ENCODE measurements at regions not wholly inside any gene's neighbourhood (a gene's known extent, or its start where the extent isn't known, plus 50 kb on each side); places are given as distances from the start of the nearest gene placed in this dataset.
"Not testable (repeated sequence)": the region's sequence is repeated elsewhere in the genome, so short reads cannot be mapped to it uniquely, and the experiment has no call there.

DNA sequence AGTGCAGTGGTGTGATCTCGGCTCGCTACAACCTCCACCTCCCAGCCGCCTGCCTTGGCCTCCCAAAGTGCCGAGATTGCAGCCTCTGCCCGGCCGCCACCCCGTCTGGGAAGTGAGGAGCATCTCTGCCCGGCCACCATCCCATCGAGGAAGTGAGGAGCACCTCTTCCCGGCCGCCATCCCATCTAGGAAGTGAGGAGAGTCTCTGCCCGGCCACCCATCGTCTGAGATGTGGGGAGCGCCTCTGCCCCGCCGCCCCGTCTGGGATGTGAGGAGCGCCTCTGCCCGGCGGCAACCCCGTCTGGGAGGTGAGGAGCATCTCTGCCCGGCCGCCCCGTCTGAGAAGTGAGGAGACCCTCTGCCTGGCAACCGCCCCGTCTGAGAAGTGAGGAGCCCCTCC lies 88.5 kb upstream of the DCAF12L1 start:
- not testable (repeated sequence) for DNase-seq

DNA sequence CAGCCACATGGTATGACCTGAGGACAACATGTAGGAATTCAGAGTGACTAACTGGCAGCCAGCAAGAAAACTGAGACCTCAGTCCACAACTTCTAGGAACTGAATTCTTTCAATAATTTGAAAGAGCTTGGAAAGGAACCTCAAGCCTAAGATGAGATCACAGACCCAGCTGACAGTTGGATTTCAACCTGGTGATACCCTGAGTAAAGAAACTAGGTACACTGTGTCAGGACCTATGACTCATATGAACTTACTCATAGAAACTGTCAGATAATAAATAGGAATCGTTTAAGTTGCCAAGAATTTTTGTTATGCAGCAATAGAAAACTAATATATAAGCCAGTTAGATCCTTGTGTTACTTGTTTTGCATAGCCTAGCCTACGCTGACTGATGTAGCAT lies 102.4 kb upstream of the DCAF12L1 start:
- no peak for DNase-seq

DNA sequence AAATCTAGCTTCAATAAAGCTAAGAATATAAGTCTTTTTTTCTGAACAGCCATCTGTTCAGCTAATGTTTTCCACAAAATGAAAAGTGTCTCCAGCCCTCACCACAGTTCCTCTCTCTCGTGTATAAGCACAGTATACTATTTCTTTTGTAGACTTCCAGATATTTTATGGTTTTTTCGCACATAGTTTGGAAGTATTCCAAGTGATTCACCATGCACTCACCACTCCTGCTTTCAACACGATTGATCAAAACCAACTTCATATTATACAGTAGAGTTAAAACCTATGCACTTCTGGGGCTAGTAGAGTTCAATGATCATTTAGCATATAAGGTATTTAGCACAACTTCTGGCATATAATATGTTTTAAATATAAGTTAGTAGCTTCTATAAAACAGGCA lies 105.8 kb upstream of the DCAF12L1 start:
- DNase-seq = no peak

DNA sequence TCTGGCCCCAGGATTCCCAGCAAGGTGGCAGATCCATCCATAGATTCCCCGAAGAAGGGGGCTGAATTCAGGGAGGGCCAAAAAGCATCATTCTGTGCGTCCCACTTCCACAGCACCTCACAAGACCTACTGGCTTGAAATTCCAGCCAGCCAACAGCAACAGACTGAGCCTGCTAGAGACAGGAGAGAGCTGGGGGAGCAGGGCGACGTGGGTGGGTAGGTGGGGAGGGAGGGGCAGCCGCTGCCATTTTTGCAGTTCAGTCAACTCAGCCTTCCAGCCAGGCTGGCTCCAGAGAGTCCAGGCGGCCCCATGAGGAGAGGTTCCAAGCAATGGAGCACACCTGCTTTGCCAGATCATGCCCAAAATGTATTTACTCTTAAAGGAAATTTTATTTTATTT lies 117.6 kb upstream of the DCAF12L1 start:
- no peak for DNase-seq

DNA sequence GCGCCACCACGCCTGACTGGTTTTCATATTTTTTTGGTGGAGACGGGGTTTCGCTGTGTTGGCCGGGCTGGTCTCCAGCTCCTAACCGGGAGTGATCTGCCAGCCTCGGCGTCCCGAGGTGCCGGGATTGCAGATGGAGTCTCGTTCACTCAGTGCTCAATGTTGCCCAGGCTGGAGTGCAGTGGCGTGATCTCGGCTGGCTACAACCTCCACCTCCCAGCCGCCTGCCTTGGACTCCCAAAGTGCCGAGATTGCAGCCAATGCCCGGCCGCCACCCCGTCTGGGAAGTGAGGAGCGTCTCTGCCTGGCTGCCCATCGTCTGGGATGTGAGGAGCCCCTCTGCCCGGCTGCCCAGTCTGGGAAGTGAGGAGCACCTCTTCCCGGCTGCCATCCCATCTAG lies 120.8 kb upstream of the DCAF12L1 start:
- DNase-seq = not testable (repeated sequence)

DNA sequence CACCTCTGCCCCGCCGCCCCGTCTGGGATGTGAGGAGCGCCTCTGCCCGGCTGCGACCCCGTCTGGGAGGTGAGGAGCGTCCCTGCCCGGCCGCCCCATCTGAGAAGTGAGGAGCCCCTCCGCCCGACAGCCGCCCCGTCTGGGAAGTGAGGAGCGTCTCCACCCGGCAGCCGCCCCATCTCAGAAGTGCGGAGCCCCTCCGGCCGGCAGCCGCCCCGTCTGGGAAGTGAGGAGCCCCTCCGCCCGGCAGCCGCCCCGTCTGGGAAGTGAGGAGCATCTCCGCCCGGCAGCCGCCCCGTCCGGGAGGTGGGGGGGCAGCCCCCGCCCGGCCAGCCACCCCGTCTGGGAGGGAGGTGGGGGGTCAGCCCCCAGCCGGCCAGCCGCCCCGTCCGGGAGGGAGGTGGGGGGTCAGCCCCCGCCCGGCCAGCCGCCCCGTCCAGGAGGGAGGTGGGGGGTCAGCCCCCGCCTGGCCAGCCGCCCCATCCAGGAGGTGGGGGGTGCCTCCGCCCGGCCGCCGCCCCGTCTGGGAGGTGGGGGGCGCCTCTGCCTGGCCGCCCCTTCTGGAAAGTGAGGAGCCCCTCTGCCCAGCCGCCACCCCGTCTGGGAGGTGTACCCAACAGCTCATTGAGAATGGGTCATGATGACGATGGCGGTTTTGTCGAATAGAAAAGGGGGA lies 121.3 kb upstream of the DCAF12L1 start:
- not testable (repeated sequence) for DNase-seq

DNA sequence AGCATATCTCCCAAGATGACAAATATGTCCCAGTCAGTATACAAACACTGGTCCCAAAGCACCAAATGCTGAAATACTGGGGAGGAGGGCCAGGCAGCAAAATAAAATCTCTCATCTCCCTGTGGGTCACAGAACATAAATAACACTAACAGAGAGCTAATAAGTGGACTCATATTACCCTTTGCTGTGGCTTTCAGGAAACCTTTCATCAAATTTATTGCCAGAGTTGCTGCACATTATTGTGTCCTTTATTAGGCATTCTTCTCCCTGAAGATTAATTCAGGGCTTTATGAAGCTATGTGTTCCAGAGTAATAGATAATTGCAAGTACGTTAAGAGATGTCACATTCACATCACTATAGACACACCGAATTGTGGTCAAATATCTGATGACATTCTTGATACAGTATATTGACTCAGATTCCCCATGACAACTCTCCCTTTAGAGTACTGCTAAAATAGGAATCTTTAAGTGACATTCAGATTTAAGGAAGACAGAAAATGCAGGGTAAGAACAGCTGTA lies 124.1 kb upstream of the PRR32 start:
- peak; percentile 10 for DNase-seq

DNA sequence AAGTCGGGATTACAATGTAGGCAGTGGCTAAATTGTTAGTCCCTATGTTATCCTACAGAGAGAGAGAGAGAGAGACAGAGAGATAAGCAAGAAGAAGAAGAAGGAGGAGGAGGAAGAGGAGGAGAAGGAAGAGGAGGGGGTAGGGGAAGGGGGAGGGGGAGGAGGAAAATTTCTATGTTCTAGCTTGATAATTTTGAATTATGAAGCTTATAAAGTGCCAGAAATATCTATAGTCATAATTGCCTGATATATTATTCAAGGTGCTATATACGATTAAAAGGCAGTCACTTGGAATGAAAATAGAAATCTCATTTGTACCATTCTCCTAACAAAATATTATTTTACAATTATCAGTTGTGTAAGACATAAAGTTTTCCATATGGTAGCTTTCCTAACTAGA lies 122.4 kb upstream of the PRR32 start:
- no peak for DNase-seq

DNA sequence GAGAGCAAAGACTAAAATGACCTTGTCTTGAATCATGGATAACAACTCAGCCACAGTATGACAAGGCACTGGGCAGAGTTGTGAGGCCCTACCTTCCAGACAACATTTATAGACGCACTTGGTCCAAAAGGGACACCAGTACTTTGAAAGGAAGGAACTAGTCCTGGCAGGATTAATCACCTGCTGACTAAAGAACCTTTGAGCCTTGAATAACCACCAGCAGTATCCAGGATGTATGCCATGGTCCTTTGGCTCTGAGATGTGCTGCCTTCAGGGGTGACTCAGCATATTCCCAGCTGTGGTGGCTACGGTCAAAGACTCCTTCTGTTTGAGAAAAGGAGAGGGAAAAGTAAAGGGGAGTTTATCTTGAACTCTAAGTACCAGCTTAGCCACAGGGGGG lies 118.1 kb upstream of the PRR32 start:
- DNase-seq = no peak

DNA sequence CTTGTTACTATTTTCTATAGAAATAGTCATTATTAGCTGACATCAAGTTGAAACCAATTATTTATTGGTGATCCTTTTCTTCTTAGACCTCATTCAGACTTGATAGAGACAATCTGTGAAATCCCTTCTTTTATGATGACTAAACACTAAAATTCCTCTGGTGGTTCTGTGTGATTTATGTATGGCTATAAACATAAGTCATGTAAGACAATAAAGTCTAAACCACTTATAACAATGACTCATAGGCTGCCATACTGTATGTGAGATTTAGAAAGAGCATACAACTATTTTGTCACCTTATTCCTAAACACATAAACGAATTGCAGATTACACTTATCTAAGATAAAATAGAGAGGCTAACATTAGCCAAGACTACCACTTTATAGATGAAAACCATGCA lies 101.1 kb upstream of the PRR32 start:
- peak; percentile 17 for DNase-seq

DNA sequence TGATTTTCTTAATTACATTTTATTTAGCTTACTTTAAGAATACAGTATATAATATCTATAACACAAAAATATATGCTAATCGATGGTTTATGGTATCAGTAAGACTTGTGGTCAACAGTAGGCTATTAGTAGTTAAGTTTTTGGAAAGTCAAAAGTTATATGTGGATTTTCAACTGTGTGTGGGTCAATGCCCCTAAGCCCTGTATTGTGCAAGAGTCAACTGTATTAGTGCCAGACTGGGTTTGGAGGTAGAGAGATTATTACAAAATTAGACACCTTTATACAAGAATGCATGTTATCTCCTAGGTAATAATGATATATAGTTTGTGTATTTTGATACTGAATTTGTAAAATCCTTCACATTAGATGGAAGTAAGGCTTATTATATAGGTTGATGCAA lies 100.3 kb upstream of the PRR32 start:
- no peak for DNase-seq

DNA sequence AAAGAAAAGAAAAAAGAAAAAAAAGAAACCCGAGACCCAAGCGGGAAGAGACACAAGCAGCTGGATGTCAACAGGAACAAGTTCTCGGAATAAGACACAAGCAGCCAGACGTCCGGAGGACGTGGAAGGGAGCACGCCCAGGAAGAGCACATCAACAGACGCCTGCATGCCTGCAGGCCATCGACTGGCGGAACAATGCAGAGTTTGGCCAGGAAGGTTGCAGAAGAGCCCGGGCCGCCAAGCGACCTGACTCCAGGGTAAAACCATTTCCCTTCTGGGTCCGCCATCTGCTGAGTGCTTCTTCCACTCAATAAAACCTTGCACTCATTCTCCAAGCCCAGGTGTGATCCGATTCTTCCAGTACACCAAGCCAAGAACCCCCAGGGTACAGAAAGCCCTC lies 95.6 kb upstream of the PRR32 start:
- no peak for DNase-seq

DNA sequence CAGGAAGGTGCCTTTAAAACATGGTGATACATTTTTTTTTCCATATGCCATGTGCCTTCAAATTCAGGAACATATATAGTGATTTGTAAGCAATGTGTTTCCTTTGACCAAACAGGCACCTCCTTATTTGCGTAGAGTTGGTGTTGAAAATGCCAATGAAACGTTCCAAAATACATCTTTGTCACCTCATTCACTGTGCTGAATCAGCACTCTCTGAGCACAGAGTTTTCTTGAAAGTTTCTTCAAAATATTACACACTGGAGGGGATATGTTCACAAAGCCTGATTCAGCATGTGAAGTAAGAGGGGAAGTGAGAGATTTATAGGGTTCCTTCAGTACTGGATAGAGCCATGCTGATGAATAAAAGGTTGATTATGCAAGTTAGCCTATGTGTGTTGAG lies 85.7 kb upstream of the PRR32 start:
- no peak for DNase-seq

Measured in renal pelvis (tissue), 1 donor.